HFF-Myc (cell line): ENCODE measurements at regions not wholly inside any gene's neighbourhood (a gene's known extent, or its start where the extent isn't known, plus 50 kb on each side); places are given as distances from the start of the nearest gene placed in this dataset.
"Not testable (repeated sequence)": the region's sequence is repeated elsewhere in the genome, so short reads cannot be mapped to it uniquely, and the experiment has no call there.

Experiments
- DNase-seq: peaks from one replicate; pipeline ENCODE4 v3.0.0-alpha.2; 2011; ENCODE audit warnings: low read depth; ENCODE audit errors: extremely low read depth
- H3K4me3 ChIP-seq: replicated peaks from 2 replicates; pipeline ENCODE4 v1.5.1; 2011; ENCODE audit warnings: low read depth, mild to moderate bottlenecking, control low read depth, low read length
- TF ChIP-seq, protein P1 (sequence below): IDR thresholded peaks from 2 replicates; pipeline ENCODE4 v1.5.1; 2012; ENCODE audit warnings: mild to moderate bottlenecking, low read depth, low read length, control low read depth; ENCODE audit errors: missing control alignments

DNA sequence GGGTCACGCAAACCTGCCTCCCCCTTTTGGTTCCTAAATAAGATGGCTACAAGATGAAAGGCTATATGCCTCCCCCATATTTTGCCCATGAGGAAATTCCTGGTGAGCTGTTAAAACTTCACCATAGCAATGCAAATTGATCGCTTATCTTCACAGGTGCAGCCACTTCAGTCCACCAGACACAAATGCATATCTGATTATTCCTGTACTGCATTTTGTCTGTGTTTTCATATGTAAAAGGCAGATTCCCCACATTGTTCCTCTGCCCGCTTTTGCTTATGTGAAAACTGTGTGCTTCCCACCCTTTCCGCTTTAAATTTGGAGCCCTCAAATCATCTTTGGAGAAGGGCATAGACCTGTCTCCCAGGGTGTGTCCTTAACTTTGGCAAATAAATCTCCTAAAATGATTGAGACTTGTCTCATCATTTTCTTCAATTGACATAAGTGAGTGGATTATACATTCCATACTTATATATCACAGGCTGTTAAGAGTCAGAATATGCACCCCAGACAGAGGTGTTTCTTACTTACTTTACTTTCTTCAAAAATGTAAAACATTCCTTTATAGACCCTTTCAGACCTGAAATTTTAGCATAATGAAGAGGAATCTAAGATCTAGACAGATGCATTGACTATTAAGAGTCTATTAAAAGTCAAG lies 116.4 kb downstream of the CASP12 start:
- DNase-seq: no peak
- H3K4me3 ChIP-seq: no peak overlapping the region
- TF ChIP-seq, protein P1, sequence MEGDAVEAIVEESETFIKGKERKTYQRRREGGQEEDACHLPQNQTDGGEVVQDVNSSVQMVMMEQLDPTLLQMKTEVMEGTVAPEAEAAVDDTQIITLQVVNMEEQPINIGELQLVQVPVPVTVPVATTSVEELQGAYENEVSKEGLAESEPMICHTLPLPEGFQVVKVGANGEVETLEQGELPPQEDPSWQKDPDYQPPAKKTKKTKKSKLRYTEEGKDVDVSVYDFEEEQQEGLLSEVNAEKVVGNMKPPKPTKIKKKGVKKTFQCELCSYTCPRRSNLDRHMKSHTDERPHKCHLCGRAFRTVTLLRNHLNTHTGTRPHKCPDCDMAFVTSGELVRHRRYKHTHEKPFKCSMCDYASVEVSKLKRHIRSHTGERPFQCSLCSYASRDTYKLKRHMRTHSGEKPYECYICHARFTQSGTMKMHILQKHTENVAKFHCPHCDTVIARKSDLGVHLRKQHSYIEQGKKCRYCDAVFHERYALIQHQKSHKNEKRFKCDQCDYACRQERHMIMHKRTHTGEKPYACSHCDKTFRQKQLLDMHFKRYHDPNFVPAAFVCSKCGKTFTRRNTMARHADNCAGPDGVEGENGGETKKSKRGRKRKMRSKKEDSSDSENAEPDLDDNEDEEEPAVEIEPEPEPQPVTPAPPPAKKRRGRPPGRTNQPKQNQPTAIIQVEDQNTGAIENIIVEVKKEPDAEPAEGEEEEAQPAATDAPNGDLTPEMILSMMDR: no peak

DNA sequence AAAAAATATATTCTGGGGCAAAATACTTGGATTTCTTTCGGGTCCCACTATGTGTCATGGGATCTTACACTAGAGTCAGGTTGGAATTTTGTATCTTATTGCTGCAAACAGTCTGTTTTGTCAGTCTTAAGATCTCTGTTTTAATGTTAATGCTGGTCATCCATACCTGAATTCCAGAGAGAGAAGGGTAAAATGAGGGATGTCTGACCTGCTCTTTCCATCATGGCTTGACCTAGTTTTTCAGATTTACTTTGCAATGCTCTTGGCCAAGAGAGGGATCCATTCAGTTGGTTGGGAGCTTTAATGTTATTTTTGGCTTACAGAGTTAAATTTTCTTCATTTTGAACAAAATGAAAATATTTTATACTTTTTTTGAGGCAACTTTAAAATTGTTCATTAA lies 117.2 kb downstream of the CASP12 start:
- TF ChIP-seq, protein P1: no peak
- DNase-seq: no peak
- no peak overlapping the region for H3K4me3 ChIP-seq

DNA sequence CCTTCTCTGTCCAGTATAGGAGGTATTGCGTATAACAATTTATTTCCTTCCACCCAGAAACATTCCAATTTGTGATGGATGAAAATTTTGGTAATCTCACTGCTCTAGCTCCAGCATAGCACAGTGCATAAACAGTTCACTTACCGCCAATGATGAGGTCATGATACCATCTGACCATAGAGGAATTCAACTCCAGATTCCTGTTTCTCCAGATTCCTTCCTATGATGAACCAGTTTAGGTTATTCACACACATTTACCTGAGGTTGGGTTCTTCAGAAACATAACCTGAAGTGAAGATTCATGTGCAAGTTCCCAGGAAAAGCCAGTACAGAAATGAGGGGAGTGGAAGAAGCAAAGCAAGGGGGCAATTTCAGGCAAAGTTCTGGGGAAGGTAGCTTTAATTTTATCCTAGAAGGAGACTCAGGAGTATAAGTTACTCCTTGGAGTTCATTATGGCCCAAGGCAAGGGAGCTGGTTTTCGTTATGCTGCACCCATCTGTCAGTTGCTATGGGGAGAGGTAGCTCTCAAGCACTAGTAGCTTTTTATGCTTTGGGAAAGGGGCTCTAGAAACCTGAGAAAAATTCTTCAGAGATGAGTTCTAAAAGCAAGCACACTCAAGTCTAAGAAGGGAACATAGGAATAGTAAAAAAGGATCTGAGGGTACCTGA lies 121.6 kb downstream of the CASP12 start:
- no peak overlapping the region for H3K4me3 ChIP-seq
- TF ChIP-seq, protein P1: no peak
- DNase-seq: no peak

DNA sequence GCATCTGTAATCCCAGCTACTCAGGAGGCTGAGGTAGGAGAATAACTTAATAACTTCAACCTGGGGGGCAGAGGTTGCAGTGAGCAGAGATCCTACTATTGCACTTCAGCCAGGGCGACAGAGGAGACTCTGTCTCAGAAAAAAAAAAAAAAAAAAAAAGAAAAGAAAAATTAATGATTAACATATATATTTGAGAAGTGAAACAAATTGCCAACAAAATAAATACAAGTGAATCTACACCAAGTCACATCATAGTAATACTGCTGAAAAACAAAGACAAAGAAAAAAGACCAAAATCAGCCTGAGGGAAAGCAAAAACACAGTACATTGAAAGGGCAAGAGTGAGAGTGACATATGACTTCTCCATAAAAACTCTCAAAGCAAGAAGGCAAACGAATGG lies 123.7 kb downstream of the CASP12 start:
- DNase-seq: no peak
- no peak overlapping the region for H3K4me3 ChIP-seq
- TF ChIP-seq, protein P1: no peak

DNA sequence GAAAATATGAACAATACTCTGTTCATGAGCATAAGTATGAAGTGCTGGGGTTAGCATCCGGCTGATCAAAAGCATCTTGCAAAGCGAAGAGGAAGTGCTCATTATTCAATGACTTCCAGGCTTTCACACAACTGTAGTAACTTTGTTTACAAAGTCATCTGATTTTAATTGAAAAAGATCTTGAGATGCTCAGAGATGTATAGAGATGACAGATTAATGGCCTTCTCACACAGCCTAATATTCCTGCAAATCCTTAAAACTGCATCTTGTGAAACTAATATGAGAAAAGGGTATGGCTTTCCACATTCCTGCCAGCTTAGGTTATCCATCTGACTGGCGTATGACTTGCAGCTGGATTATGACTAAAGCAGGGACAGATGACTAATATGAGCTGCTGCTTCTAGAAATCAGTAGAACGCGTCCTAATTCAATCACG lies 125.4 kb downstream of the CASP12 start:
- peak; percentile 95 for DNase-seq
- TF ChIP-seq, protein P1: no peak

DNA sequence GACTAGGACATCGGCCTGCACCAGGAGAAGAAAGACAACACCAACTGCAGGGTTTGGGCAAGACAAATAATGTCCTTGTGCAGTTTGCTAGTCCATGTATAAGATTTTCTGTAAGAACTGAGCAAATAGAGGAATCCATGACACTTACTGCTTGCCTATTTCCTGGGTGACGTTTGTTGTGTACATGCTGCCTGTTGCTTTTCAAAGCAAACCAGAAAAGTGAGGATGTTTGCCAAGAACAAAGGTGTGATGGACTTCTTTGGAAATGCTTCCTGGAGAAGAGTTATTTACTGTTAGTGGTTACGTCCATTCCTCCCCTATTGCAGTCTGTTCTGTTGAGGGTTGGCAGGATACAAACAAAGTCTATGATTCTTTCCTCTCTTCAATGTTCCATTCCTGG lies 126.5 kb downstream of the CASP12 start:
- no peak overlapping the region for H3K4me3 ChIP-seq
- no peak for DNase-seq
- TF ChIP-seq, protein P1: no peak

More for the DNA sequence above, 125.4 kb downstream of the CASP12 start:
- H3K4me3 ChIP-seq: no peak overlapping the region

DNA sequence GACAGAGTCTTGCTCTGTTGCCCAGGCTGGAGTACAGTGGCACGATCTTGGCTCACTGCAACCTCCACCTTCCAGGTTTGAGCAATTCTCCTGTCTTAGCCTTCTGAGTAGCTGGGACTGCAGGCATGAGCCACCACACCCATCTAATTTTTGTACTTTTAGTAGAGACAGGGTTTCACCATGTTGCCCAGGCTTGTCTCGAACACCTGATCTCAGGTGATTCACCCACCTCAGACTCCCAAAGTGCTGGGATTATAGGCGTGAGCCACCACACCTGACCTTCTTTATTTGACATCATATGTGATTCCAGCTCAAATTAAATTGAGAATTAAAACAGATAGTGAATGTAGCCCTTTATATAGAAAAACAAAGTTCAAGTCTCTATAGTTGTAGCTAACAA lies 127.2 kb downstream of the CASP12 start:
- not testable (repeated sequence) for DNase-seq, H3K4me3 ChIP-seq
